ENCODE measurements at regions not wholly inside any gene's neighbourhood (a gene's known extent, or its start where the extent isn't known, plus 50 kb on each side); places are given as distances from the start of the nearest gene placed in this dataset.
"Not testable (repeated sequence)": the region's sequence is repeated elsewhere in the genome, so short reads cannot be mapped to it uniquely, and the experiment has no call there.

DNA sequence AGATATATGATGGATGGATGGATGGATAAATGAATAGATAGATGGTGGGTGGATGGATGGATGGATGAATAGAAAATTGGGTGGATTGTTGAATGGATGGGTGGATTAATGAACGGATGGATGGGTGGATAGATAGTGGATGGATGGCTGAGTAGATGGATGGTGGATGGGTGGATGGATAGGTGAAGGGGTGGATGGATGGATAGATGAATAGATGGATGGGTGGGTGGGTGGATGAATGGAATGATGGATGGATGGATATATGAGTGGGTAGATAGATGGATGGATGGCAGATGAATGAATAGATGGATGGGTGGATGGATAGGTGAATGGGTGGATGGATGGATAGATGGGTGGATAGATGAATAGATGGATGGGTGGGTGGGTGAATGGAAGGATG, 80.7 kb upstream of the NEDD9 start:
- no peak for DNase-seq (ENCODE audit: low read depth)
- POLR2A ChIA-PET, result no interaction called here
- Histone ChIP-seq H3K27me3 (ENCODE audit: control insufficient read depth, insufficient read depth, low read length) (no peaks in the 10 kb centered on the region), H3K36me3 (ENCODE audit: control insufficient read depth, insufficient read depth, low read length) (no peaks in the 10 kb centered on the region), H3K4me3 (ENCODE audit: low read depth, low read length) (no peak overlapping the region)
- CTCF ChIA-PET, result no interaction called here
- TF ChIP-seq, protein P1, sequence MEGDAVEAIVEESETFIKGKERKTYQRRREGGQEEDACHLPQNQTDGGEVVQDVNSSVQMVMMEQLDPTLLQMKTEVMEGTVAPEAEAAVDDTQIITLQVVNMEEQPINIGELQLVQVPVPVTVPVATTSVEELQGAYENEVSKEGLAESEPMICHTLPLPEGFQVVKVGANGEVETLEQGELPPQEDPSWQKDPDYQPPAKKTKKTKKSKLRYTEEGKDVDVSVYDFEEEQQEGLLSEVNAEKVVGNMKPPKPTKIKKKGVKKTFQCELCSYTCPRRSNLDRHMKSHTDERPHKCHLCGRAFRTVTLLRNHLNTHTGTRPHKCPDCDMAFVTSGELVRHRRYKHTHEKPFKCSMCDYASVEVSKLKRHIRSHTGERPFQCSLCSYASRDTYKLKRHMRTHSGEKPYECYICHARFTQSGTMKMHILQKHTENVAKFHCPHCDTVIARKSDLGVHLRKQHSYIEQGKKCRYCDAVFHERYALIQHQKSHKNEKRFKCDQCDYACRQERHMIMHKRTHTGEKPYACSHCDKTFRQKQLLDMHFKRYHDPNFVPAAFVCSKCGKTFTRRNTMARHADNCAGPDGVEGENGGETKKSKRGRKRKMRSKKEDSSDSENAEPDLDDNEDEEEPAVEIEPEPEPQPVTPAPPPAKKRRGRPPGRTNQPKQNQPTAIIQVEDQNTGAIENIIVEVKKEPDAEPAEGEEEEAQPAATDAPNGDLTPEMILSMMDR (IDR thresholded peaks at IDR 0.05; ENCODE audit: insufficient read depth, low read depth, low read length), result no peak

DNA sequence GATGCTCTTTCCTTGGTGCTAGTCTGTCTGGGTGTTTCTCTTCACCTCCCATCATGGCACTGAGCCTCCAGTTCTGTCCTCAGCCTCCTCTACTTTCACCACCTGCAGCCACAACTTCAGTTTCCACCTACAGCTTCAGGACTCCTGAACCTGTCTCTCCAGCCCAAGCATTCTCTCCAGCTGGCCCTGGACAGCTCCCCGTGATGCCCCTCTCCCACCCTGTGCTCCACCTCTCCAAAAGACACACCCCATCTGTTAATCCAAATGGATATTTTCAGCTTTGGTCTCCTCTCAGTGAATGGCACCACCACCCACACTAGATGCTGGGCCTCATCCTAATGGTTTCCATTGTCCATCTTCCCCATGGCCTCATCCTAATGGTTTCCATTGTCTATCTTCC, 79.5 kb upstream of the NEDD9 start:
- H3K36me3 ChIP-seq (ENCODE audit: control insufficient read depth, insufficient read depth, low read length), result no peaks in the 10 kb centered on the region
- no peaks in the 10 kb centered on the region for H3K27me3 ChIP-seq (ENCODE audit: control insufficient read depth, insufficient read depth, low read length)
- POLR2A ChIA-PET, result no interaction called here
- DNase-seq (ENCODE audit: low read depth), result no peak
- H3K4me3 ChIP-seq (ENCODE audit: low read depth, low read length), result no peak overlapping the region
- TF ChIP-seq, protein P1 (IDR thresholded peaks at IDR 0.05; ENCODE audit: insufficient read depth, low read depth, low read length), result no peak
- CTCF ChIA-PET, result interaction anchor here (0.6 kb wide), 1 partner anchor 20 kb away, joined by 3 read pairs; no protein-coding TSS in a partner anchor

DNA sequence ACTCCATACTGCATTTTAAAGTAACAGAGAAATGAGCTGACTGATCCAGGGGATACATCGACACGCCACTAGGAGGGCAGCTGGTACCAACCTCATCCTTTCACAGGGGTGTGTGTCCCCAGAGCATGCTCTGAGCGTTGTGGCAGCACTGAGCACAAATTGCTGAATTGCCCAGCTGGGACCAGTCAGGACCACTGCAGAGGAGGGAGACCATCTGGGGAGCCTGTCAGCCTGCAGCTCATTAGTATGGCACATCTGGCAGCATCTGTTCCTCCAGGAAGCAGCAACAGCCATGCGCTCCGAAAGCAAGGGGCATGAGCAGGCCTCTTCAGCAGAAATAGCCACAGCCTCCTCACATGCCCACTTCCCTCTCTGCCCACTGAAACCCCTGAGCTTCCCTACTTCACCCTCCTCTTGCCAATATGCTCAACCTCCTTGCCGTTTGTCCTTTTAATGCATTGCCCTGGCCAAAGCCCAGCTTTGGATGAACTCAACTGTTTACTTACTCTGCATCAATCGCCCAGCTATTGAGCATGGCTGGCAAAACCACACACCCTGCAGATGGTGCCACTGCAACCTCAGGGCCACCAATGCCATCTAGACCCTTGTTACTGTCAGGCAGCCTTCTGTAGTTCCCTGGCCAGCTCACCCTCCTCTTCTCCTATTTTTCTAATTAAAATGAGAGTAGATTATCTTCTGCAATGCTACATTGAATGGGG, 77.6 kb upstream of the NEDD9 start:
- H3K4me3 ChIP-seq (ENCODE audit: low read depth, low read length), result no peak overlapping the region
- ChIA-PET CTCF (interaction anchor here (1.0 kb wide), 1 partner anchor 9 kb away, joined by 3 read pairs; no protein-coding TSS in a partner anchor), POLR2A (no interaction called here)
- no peak for DNase-seq (ENCODE audit: low read depth)
- no peaks in the 10 kb centered on the region for H3K36me3 ChIP-seq (ENCODE audit: control insufficient read depth, insufficient read depth, low read length)
- H3K27me3 ChIP-seq (ENCODE audit: control insufficient read depth, insufficient read depth, low read length), result no peaks in the 10 kb centered on the region
- TF ChIP-seq, protein P1 (IDR thresholded peaks at IDR 0.05; ENCODE audit: insufficient read depth, low read depth, low read length), result no peak

DNA sequence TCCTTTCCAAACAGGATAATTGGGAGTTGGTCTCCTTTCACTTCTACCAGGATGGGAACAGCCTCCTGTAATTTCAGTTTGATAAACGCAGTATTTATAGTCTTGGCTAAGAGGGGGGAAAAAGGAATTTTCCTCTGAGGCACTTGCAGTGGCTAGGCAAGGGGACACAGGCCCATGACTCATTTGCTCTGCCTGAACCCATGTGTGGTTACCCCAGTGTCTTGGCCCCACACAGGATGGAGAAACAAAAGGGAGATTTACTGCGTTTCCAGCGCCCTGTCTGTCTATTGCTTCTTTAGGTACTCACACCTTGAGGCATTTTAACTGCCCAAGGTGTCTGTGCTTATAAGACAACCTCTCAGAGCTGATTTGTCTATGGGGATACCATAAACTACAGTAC, 74.8 kb upstream of the NEDD9 start:
- H3K4me3 ChIP-seq (ENCODE audit: low read depth, low read length), result no peak overlapping the region
- ChIA-PET POLR2A (no interaction called here), CTCF (interaction anchor here (1.2 kb wide), 1 partner anchor 10 kb away, joined by 3 read pairs; no protein-coding TSS in a partner anchor)
- TF ChIP-seq, protein P1 (IDR thresholded peaks at IDR 0.05; ENCODE audit: insufficient read depth, low read depth, low read length), result no peak
- no peaks in the 10 kb centered on the region for H3K36me3 ChIP-seq (ENCODE audit: control insufficient read depth, insufficient read depth, low read length)
- H3K27me3 ChIP-seq (ENCODE audit: control insufficient read depth, insufficient read depth, low read length), result no peaks in the 10 kb centered on the region
- DNase-seq (ENCODE audit: low read depth), result no peak

DNA sequence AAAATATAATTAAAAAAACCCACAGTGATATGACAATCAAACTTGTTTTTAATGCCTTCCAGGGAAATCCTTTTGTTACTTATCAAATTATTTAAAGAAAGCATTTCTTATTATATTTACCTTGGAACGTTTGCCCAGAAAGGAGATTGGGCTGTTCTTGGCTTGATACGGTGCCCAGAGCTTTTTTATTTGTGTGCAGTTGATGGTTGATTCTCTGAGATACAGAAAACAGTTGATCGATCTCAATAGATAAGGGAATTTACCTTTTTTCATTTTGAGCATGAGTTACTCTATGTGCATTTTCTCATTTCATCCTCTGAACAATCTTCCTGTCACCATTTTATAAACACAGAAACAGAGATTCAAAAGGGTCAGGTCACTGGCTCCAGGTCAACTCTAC, 72.5 kb upstream of the NEDD9 start:
- ChIA-PET CTCF (no interaction called here), POLR2A (no interaction called here)
- Histone ChIP-seq H3K27me3 (ENCODE audit: control insufficient read depth, insufficient read depth, low read length) (no peaks in the 10 kb centered on the region), H3K36me3 (ENCODE audit: control insufficient read depth, insufficient read depth, low read length) (no peaks in the 10 kb centered on the region), H3K4me3 (ENCODE audit: low read depth, low read length) (no peak overlapping the region)
- TF ChIP-seq, protein P1 (IDR thresholded peaks at IDR 0.05; ENCODE audit: insufficient read depth, low read depth, low read length), result no peak
- DNase-seq (ENCODE audit: low read depth), result no peak

DNA sequence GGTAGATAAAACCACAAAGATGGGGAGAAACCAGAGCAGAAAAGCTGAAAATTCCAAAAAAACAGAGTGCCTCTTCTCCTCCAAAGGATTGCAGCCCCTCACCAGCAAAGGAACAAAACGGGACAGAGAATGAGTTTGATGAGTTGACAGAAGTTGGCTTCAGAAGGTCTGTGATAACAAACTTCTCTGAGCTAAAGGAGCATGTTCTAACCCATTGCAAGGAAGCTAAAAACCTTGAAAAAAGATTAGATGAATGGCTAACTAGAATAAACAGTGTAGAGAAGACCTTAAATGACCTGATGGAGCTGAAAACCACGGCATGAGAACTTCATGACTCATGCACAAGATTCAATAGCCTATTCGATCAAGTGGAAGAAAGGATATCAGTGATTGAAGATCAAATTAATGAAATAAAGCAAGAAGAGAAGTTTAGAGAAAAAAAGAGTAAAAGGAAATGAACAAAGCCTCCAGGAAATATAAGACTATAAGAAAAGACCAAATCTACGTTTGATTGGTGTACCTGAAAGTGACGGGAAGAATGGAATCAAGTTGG, 67.5 kb upstream of the NEDD9 start:
- CTCF ChIA-PET; POLR2A ChIA-PET; H3K36me3 ChIP-seq (ENCODE audit: control insufficient read depth, insufficient read depth, low read length); H3K4me3 ChIP-seq (ENCODE audit: low read depth, low read length); DNase-seq (ENCODE audit: low read depth); H3K27me3 ChIP-seq (ENCODE audit: control insufficient read depth, insufficient read depth, low read length): not testable (repeated sequence)

DNA sequence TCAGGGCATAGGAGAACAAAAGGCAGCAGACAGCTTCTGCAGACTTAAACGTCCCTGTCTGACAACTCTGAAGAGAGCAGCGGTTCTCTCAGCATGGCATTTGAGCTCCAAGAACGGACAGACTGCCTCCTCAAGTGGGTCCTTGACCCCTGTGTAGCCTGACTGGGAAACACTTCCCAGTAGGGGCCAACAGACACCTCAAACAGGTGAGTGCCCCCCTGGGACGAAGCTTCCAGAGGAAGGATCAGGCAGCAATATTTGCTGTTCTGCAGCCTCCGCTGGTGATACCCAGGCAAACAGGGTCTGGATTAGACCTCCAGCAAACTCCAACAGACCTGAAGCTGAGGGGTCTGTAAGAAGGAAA, 66.9 kb upstream of the NEDD9 start:
- POLR2A ChIA-PET; H3K27me3 ChIP-seq (ENCODE audit: control insufficient read depth, insufficient read depth, low read length); H3K36me3 ChIP-seq (ENCODE audit: control insufficient read depth, insufficient read depth, low read length); H3K4me3 ChIP-seq (ENCODE audit: low read depth, low read length); DNase-seq (ENCODE audit: low read depth); CTCF ChIA-PET: not testable (repeated sequence)
